Ammon's horn (tissue), 1 donor: ENCODE measurements at regions not wholly inside any gene's neighbourhood (a gene's known extent, or its start where the extent isn't known, plus 50 kb on each side); places are given as distances from the start of the nearest gene placed in this dataset.

ENCODE experiments used
- DNase-seq: peaks from one replicate; pipeline ENCODE4 v3.0.0-alpha.2; 2016; ENCODE audit warnings: low spot score

GRCh38 chr11:71201936-71202597 is 50.3 kb downstream of the SHANK2 start:
- DNase-seq: no peak

DNA sequence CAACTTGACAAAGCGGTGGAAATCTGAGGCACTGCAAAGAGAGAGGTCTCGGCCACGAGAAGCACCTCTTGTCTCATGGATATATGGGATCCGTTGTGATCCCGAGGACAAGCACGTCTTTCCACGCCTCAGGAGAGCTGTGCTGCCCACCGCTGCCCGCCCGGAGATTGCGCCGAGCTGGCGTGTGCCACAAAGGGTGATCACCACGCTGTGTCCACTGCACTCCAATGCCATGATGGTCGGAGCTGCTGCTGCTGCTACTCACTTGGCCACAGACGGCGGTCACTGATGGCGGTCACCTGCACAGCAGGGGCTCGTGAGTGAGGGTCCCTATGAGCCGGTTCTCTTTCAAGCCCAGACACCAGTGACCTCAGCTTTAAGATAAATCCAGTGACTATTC is 51.1 kb downstream of the SHANK2 start:
- DNase-seq: no peak

GRCh38 chr11:71200761-71201160 is 51.6 kb downstream of the SHANK2 start:
- no peak for DNase-seq

DNA sequence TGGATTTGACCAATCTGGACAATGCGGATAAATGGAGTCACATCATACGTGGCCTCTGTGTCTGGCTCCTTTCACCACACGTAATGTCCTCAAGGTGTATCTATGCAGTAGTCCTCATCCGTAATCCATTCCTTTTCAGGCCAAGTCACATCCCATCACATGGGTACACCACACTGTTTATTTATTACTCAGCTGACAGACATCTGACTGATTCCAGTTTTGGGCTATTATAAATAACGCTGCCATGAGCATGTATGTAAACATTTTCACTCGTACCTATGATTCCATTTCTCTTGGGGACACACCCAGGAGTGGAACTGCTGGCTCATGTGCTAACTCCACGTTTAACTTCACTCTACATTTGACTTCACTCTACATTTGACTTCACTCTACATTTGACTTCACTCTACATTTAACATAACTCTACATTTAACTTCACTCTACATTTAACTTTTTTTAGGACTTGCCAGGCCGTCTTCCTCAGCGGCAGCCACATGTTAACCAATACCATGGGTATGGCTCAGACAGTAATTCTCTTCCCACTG is 52.1 kb downstream of the SHANK2 start:
- DNase-seq: no peak

DNA sequence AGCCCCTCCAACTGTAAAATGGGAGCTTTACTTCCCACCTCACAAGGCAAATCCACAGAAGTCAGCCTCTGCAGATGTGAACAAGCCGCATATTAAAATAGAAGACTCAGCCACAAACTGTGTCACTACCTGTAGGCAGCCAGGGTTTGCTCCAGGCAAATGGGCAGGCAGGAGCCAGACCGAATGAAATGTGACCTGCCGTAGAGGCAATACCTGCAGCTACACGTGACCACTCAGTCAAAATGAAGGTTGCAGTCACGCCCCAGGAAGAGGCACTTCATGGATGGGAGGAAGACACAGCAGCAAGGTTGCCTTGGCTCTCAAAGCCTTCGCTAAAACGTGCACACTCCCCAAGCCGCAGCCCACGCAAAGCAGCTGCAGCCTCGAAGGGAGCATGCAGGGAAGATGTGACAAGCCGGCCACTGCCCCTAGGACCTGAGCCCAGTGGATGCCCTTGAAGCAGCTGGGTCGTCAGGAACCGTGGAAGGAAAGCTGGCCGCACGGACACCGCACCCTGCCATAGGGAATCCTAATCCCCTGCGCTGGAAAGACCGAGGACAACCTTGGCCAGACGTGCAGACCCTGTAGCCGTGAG is 53.1 kb downstream of the SHANK2 start:
- DNase-seq: no peak

- DNase-seq: no peak
Observed at GRCh38 chr11:71198823-71199165, 53.6 kb downstream of the SHANK2 start.

DNA sequence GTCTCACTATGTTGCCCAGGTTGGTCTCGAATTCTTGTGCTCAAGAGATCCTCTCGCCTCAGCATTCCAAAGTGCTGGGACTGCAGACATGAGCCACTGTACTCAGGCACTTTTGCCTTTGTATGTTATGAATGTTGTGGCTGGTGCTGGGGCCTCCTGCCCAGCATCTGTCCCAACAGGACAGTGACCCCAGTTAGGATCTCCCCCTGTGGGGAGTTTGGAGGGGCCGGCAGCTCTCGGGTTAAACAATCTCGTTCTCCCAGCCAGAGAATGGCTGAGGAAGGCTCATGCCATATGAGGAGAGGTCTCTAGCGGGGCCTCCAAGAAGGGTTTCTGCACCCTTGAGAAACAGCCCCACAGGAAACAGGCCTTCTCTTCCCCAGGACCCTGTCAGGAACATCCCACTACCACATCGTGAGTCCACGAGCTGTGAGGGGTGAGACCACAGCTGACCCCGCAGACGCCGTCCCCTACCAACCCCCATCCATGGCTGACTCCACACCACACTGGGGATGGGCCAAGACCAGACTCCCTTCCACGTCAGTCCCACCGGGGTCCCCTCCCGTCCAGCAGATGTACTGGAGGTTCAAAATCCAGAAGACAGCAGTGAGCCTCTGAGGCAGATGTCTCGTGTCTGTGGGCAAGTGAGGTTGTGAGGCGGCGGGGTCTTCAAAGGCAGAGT is 54.1 kb downstream of the SHANK2 start:
- no peak for DNase-seq

DNA sequence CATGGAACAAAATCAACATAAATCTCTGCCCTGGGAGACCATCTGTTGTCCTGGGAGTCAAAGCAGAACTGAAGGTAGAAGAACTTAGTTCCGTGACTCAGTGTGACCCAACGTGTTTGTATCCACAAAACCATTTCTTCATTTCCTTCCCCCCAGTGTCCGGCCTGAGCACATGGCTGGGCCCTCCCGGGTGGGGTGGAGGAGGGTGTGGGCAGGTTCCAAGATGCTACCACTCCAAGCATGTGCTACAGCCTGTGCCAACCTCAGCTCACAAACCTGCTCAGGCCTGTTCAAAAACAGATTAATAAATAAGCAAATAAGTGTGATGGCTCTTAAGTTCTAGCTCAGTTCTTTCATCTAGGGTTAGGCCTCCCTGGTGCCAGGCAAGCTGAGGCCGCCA is 55.3 kb downstream of the SHANK2 start:
- DNase-seq: no peak

DNA sequence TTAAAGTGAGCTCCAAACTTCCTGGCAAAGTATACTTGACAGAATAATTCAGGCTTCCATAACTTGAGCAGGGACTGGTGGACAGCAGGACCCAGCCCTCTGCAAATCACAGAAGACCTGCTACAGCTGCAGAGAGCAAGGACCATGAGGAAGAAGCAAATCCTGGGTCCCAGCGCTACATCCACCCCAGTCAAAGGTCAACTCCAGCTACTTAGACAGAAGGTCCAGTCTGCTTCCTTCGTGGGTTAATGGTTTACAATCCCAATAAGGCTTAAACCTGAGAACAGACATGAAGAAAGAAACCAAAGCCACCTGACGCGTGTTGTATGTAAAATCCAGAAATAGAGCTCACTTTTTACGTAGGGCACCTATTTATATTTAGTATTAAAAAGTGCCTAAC is 57.7 kb downstream of the SHANK2 start:
- no peak for DNase-seq

DNA sequence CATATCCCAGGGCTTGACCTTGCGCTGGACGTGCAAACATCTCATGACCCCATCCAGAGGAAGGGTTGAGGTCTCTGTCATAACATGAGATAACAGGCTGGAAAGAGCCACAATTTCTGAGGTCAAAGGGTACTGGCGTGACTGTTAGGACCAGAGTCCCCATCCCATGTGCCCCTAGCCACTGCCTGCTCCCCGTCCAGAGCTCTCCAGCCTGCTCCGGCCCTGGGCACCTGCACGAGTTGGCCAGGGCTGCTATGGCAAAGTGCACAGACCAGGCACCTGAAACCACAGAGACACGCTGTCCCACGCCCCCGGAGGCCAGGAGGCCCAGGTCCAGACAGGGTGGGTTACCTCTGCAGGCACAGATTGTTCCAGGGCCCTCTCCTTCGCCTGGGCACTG is 58.9 kb downstream of the SHANK2 start:
- DNase-seq: no peak

- no peak for DNase-seq
Observed at GRCh38 chr11:71192629-71193028, 59.7 kb downstream of the SHANK2 start.

GRCh38 chr11:71191201-71191600 is 61.2 kb downstream of the SHANK2 start:
- no peak for DNase-seq

GRCh38 chr11:71190551-71190950 is 61.8 kb downstream of the SHANK2 start:
- DNase-seq: no peak

DNA sequence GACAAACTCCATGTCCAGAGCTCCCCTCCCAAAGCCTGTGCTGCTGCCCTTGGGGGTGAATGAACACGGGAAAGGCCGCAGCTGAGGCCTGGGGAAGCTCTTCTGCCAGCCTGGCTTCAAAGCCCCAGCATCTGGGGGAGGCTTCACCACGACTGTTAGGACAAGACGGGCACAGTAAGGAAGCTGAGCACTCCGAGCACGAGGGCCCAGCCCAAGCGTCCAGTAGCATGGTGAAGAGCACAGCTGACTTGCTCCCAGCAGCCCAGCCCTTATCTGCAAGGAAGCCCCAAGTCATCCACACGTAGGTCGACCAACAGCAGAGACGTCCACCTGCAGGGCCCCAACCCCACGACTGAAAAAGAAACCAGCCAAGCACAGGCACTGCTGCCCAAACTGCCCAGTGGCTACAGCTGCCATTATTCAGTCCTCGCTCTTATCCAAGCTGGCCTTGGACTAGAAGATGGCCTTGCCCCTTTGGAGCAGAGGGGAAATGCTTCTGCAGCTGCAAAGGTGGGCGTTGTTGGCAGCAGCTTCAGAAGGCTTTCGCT is 62.5 kb downstream of the SHANK2 start:
- DNase-seq: no peak

DNA sequence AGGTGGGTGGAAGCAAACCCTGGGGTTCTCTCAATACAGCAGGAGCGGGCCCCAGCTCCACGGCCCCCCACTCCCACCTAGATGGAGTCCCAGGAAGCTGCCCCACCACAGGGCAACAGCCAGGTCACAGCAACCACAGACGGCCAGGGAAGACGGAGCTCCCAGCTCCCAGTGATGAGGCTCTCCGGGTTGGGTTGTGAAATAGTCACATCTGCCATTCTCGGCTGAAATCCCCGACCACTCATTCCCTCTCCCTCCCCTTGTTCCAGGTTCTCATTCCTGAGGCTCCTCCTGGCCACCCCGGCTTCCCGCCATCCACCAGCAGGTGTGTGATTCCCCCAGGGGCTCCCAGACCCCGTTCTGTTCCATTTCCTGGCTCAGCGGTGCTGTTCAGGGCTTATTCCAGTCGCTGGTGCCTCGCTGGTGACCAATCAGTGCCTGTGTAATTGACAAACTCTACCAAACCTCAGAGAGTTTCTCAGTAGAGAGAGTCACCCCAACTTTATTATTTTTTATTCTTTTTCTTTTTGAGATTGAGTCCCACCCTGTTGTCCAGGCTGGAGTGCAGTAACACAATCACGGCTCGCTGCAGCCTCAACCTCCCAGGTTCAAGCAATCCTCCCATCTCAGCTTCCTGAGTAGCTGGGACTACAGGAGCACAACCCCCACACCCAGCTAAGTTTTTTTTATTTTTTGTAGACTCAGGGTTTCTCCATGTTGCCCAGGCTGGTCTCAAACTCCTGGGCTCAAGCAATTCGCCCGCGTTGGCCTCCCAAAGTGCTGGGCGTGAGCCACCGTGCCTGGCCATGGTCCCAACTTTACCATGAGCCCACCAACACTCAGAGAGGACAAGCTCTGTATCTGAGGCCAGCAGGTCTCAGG is 63.2 kb downstream of the SHANK2 start:
- DNase-seq: no peak

DNA sequence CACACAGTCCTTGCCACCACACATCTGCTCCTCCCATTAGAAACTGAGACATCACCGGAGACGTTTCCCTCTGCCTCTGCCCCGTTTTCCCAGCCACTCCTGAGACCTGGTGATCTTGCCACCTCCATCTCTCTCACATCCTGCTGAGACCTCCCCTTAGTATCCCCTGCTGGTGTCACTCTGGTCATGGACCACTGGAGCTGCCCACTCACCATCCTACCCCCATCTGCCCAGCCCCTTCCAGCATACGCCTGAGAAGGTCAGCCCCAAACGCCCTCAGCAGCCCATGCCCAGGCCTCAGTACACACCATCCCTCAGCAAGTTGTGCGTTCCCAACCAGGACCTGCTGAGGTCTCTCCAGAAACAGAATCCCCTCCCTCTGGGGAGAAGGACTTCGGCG is 64.3 kb downstream of the SHANK2 start:
- DNase-seq: no peak

GRCh38 chr11:71186806-71187205 is 65.6 kb downstream of the SHANK2 start:
- DNase-seq: no peak

DNA sequence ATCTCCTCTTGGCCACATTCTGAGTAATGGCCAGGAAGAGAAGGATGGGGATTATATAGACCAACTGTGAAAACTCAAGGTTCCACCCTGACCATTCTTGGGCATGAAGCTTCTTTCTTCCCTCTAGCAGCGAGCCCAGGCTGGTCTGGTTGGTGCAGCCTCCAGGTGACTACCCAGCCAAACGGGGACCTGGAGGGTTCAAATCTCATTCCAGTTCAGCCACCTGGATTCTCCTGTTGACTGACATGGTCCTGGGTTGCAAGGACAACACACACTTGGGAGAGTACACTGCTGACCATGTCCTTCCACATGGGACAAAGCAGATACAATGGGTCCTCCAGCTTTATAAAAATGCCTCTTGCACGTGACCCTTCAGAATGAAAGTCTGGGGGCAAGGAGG is 67.0 kb downstream of the SHANK2 start:
- DNase-seq: no peak

DNA sequence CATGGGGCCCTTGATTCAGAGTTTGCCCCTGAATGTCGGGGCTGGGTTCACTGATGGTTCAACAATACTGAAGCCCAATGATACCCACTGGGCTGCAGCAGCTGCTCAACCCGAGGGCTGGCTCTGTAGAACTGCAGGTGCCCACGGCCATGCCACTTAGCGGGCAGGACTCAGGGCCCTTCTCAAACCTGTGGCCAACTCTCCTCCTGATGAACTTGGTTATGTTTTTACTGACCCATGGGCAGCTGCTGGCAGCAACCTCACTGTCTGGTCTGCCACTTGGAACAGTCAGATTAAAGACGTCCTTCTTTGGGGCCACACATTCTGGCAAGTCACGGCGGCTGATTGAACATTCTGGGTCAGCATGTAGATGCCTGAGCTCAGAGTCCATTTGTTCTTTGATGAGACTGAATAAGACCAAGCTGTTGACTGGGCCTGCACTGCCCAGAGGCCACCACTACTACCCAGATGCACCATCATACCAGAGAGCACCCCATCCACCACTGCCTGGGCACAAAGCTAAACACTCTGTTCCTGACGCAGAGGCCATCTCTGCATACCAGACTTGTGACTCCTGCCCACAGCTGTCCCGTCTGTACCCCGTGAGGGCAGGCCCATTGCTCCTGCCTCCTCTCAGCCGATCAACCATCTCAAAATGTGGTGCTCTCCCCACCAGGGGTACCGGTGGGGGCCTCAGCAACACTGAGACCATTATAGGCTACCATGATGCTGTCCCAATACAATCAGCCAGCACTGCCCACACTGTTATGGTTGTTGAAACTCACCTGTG is 67.8 kb downstream of the SHANK2 start:
- no peak for DNase-seq

DNA sequence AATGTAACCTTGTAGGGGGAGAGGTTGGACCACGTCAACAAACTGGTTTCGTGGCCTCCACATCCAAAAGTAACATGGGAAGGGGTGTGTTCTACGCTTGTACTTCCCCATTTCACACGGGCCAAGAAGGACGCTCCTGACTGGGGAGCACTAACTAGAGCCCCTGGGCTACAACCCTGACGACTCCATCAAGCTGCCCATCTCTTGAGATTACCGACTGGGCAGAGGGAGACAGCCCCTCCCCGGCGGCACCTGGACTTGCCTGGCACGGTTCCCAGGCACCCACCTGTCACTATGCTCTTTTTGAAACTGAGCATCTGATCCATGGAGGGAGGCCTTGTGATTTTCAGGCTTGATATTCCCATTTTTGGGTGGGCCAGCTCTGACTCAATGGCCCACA is 68.5 kb downstream of the SHANK2 start:
- no peak for DNase-seq
